HepG2 (cell line): ENCODE measurements at regions not wholly inside any gene's neighbourhood (a gene's known extent, or its start where the extent isn't known, plus 50 kb on each side); places are given as distances from the start of the nearest gene placed in this dataset.

Source experiments
- DPF2 ChIP-seq: sonication (generic); formaldehyde crosslinking; IDR thresholded peaks from 2 replicates; pipeline ENCODE4 v1.4.0; 2020; ENCODE audit warnings: mild to moderate bottlenecking, low read depth, missing genetic modification reagents, borderline replicate concordance
- ELF3 ChIP-seq: IDR thresholded peaks from 2 replicates; pipeline ENCODE4 v1.6.1; 2016; ENCODE audit warnings: missing genetic modification reagents, missing compliant biosample characterization
- FLYWCH1 ChIP-seq: sonication (generic); formaldehyde crosslinking; IDR thresholded peaks from 2 replicates; pipeline ENCODE4 v1.8.1; 2023; ENCODE audit warnings: mild to moderate bottlenecking, missing genetic modification reagents
- FOSL2 ChIP-seq: sonication (generic); formaldehyde crosslinking; IDR thresholded peaks from 2 replicates; pipeline ENCODE4 v1.4.0; 2020; ENCODE audit warnings: missing genetic modification reagents
- GATA4 ChIP-seq: sonication (generic); IDR thresholded peaks from 2 replicates; pipeline ENCODE4 v1.6.1; 2016; ENCODE audit warnings: antibody characterized with exemption, low read depth, borderline replicate concordance
- HCFC1 ChIP-seq: fragments of 150-350 bp; IDR thresholded peaks from 2 replicates; pipeline ENCODE4 v1.6.1; 2014; ENCODE audit warnings: low read depth, low read length
- HOXA3 ChIP-seq: sonication (generic); formaldehyde crosslinking; IDR thresholded peaks from 2 replicates; pipeline ENCODE4 v1.5.0; 2020; ENCODE audit warnings: missing genetic modification reagents
- ISX ChIP-seq: sonication (generic); formaldehyde crosslinking; conservative IDR thresholded peaks from 2 replicates; pipeline ENCODE4 v1.5.0; 2020; ENCODE audit warnings: missing genetic modification reagents
- KDM3A ChIP-seq: IDR thresholded peaks from 2 replicates; pipeline ENCODE4 v1.6.1; 2018; ENCODE audit warnings: low read depth, missing compliant biosample characterization
- MLLT10 ChIP-seq: sonication (generic); formaldehyde crosslinking; IDR thresholded peaks from 2 replicates; pipeline ENCODE4 v1.4.0; 2020; ENCODE audit warnings: missing genetic modification reagents
- NAIF1 ChIP-seq: sonication (generic); formaldehyde crosslinking; IDR thresholded peaks from 2 replicates; pipeline ENCODE4 v1.5.0; 2020; ENCODE audit warnings: mild to moderate bottlenecking, missing genetic modification reagents, borderline replicate concordance
- POLR2G ChIP-seq: fragments of 200-400 bp; formaldehyde crosslinking; IDR thresholded peaks from 2 replicates; pipeline ENCODE4 v1.6.1; 2018; ENCODE audit warnings: mild to moderate bottlenecking, low read depth, low read length, moderate library complexity
- PPARG ChIP-seq: conservative IDR thresholded peaks from 2 replicates; pipeline ENCODE4 v1.6.1; 2016; ENCODE audit warnings: missing biosample characterization, missing genetic modification reagents
- PRMT3 ChIP-seq: sonication (generic); formaldehyde crosslinking; IDR thresholded peaks from 2 replicates; pipeline ENCODE4 v1.8.1; 2022; ENCODE audit warnings: low read depth, mild to moderate bottlenecking, moderate library complexity, missing genetic modification reagents, borderline replicate concordance
- SAP130 ChIP-seq: IDR thresholded peaks from 2 replicates; pipeline ENCODE4 v1.6.1; 2016; ENCODE audit warnings: low read depth
- SRSF9 ChIP-seq: fragments of 200-400 bp; formaldehyde crosslinking; IDR thresholded peaks from 2 replicates; pipeline ENCODE4 v1.6.1; 2018; ENCODE audit warnings: borderline replicate concordance, mild to moderate bottlenecking, low read depth, low read length; ENCODE audit not compliant: insufficient read depth, poor library complexity, severe bottlenecking
- SSRP1 ChIP-seq: IDR thresholded peaks from 2 replicates; pipeline ENCODE4 v1.6.1; 2016; ENCODE audit warnings: control low read depth
- SUZ12 ChIP-seq: fragments of 150-350 bp; IDR thresholded peaks from 2 replicates; pipeline ENCODE4 v1.6.1; 2014; ENCODE audit warnings: low read depth, low read length
- TEAD3 ChIP-seq: optimal IDR thresholded peaks from 2 replicates; pipeline ENCODE3; 2016; ENCODE audit warnings: borderline replicate concordance
- ZFX ChIP-seq: sonication (generic); formaldehyde crosslinking; IDR thresholded peaks from 2 replicates; pipeline ENCODE4 v1.4.0; 2020; ENCODE audit warnings: mild to moderate bottlenecking, low read depth, missing genetic modification reagents, moderate library complexity
- ZNF12 ChIP-seq: sonication (generic); formaldehyde crosslinking; IDR thresholded peaks from 2 replicates; pipeline ENCODE4 v1.5.0; 2020; ENCODE audit warnings: missing genetic modification reagents
- ZNF121 ChIP-seq: sonication (generic); formaldehyde crosslinking; IDR thresholded peaks from 2 replicates; pipeline ENCODE4 v1.5.0; 2020; ENCODE audit warnings: mild to moderate bottlenecking, missing genetic modification reagents
- ZNF180 ChIP-seq: sonication (generic); formaldehyde crosslinking; IDR thresholded peaks from 2 replicates; pipeline ENCODE4 v1.4.0; 2020; ENCODE audit warnings: low read depth, missing genetic modification reagents, borderline replicate concordance
- ZNF282 ChIP-seq: fragments of 450-650 bp; IDR thresholded peaks from 2 replicates; pipeline ENCODE4 v1.6.1; 2018; ENCODE audit not compliant: partially characterized antibody
- ZNF296 ChIP-seq: sonication (generic); formaldehyde crosslinking; conservative IDR thresholded peaks from 2 replicates; pipeline ENCODE4 v1.5.0; 2020; ENCODE audit warnings: mild to moderate bottlenecking, missing genetic modification reagents
- ZNF30 ChIP-seq: sonication (generic); formaldehyde crosslinking; IDR thresholded peaks from 2 replicates; pipeline ENCODE4 v1.5.0; 2020; ENCODE audit warnings: mild to moderate bottlenecking, missing genetic modification reagents
- ZNF550 ChIP-seq: sonication (generic); formaldehyde crosslinking; IDR thresholded peaks from 2 replicates; pipeline ENCODE4 v1.4.0; 2020; ENCODE audit warnings: mild to moderate bottlenecking, missing genetic modification reagents, borderline replicate concordance
- ZNF572 ChIP-seq: sonication (generic); formaldehyde crosslinking; IDR thresholded peaks from 2 replicates; pipeline ENCODE4 v1.5.1; 2020; ENCODE audit warnings: mild to moderate bottlenecking, missing genetic modification reagents
- ZNF747 ChIP-seq: sonication (generic); formaldehyde crosslinking; IDR thresholded peaks from 2 replicates; pipeline ENCODE4 v1.8.1; 2023; ENCODE audit warnings: missing genetic modification reagents, mild to moderate bottlenecking, borderline replicate concordance
- ZNF839 ChIP-seq: sonication (generic); formaldehyde crosslinking; IDR thresholded peaks from 2 replicates; pipeline ENCODE4 v1.4.0; 2020; ENCODE audit warnings: missing genetic modification reagents, mild to moderate bottlenecking, borderline replicate concordance
- ZSCAN20 ChIP-seq: sonication (generic); formaldehyde crosslinking; IDR thresholded peaks from 2 replicates; pipeline ENCODE4 v1.4.0; 2020; ENCODE audit warnings: missing genetic modification reagents, mild to moderate bottlenecking, borderline replicate concordance
- TF ChIP-seq, protein P1 (sequence below): sonication (generic); formaldehyde crosslinking; IDR thresholded peaks from 2 replicates; pipeline ENCODE4 v1.9.0; 2021; ENCODE audit warnings: missing genetic modification reagents, borderline replicate concordance

DNA sequence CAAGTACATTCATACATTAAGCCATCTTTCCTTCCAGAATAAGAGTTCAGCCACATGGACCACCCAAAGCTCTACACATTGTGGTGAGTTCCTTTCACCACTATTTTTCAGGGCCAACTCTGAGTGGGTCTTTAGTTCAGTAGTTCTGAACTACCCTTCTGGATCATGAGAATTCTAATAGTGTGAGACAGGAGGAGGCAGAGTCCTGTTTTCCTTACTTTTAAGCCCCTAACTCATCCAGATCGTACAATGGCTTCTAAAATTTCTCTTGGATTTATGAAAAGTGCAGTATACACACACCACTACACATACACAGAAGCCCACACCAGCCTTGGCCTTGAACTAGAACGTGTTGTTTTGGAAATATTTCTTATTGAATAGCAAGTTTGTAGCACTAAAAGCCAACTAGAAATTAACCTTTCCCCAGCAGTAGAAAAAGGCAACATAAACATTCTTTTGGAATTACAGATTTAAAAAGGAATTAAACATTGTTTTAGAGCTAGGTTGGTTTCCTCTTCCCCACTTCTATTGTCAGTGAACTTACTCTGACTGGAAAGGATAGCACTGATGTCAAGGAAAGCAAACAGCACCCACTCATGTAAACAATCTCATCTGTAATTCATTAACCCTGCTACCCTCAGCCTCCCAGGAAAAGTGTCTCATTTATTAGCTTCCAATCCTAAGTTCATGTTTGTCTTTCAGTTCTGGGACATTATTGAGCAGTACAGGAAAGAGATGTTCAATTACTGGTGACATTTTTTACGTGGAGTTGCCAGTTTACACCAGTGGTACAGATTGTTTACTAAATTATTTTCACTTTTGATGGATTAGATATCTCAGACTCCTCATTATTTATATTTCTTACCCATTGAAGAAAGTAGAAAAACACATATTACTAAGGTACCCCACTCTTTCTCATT, 95.7 kb upstream of the AGTR1 start (continued):
- TF ChIP-seq ZNF550 (no peak), ZNF839 (CRISPR knock-in tag) (no peak), FOSL2 (CRISPR knock-in tag) (peak; percentile 60), SAP130 (peak; percentile 82), SSRP1 (CRISPR knock-in tag) (no peak), ZNF282 (no peak), KDM3A (CRISPR knock-in tag) (no peak; the same call in 1 of the 2 replicates), ZNF572 (CRISPR knock-in tag) (no peak), SRSF9 (no peak), GATA4 (peak; percentile 86; the same call in 1 of the 2 replicates), ZNF296 (CRISPR knock-in tag) (no peak), ZNF12 (CRISPR knock-in tag) (peak; percentile 65; the same call in 1 of the 2 replicates), MLLT10 (CRISPR knock-in tag) (no peak), PRMT3 (CRISPR knock-in tag) (no peak), POLR2G (peak; percentile 68), ZNF747 (no peak), NAIF1 (CRISPR knock-in tag) (no peak), ZNF30 (CRISPR knock-in tag) (no peak), PPARG (peak; percentile 86), ELF3 (CRISPR knock-in tag) (peak; percentile 96), HOXA3 (CRISPR knock-in tag) (0 out of 2 replicates have a peak, but pooled peaks have one; percentile 37), HCFC1 (no peak), ZNF121 (CRISPR knock-in tag) (no peak), TEAD3 (CRISPR knock-in tag) (peak; percentile 73), ISX (CRISPR knock-in tag) (0 out of 2 replicates have a peak, but pooled peaks have one; percentile 54), DPF2 (CRISPR knock-in tag) (peak; percentile 94), ZFX (CRISPR knock-in tag) (no peak; the same call in 1 of the 2 replicates), SUZ12 (no peak), ZSCAN20 (CRISPR knock-in tag) (no peak), ZNF180 (CRISPR knock-in tag) (no peak), FLYWCH1 (CRISPR knock-in tag) (no peak)
- TF ChIP-seq, protein P1, sequence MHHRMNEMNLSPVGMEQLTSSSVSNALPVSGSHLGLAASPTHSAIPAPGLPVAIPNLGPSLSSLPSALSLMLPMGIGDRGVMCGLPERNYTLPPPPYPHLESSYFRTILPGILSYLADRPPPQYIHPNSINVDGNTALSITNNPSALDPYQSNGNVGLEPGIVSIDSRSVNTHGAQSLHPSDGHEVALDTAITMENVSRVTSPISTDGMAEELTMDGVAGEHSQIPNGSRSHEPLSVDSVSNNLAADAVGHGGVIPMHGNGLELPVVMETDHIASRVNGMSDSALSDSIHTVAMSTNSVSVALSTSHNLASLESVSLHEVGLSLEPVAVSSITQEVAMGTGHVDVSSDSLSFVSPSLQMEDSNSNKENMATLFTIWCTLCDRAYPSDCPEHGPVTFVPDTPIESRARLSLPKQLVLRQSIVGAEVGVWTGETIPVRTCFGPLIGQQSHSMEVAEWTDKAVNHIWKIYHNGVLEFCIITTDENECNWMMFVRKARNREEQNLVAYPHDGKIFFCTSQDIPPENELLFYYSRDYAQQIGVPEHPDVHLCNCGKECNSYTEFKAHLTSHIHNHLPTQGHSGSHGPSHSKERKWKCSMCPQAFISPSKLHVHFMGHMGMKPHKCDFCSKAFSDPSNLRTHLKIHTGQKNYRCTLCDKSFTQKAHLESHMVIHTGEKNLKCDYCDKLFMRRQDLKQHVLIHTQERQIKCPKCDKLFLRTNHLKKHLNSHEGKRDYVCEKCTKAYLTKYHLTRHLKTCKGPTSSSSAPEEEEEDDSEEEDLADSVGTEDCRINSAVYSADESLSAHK = no peak
